RWPE2 (cell line): ENCODE measurements at regions not wholly inside any gene's neighbourhood (a gene's known extent, or its start where the extent isn't known, plus 50 kb on each side); places are given as distances from the start of the nearest gene placed in this dataset.
A peak's percentile ranks its signal among the peaks of the same experiment; 100 is the strongest.

Experiments used
- ATAC-seq: fragments of 200-7000 bp; cut with Tn5 transposase; 3 replicates; pipeline ENCODE4 v1.9.1; 2021; ENCODE audit warnings: low read depth
- DNase-seq: peaks from one replicate; pipeline ENCODE4 v3.0.0-alpha.2; 2020; ENCODE audit warnings: low spot score
- H3K27ac ChIP-seq: fragments of 450-650 bp; 2 replicates; pipeline ENCODE4 v1.5.1; 2017; ENCODE audit warnings: mild to moderate bottlenecking; ENCODE audit not compliant: poor library complexity, severe bottlenecking
- H3K27me3 ChIP-seq: fragments of 250-450 bp; sonication (Bioruptor Pico); 2 replicates; pipeline ENCODE4 v1.5.1; 2021; ENCODE audit warnings: mild to moderate bottlenecking, moderate library complexity; ENCODE audit not compliant: insufficient read depth, poor library complexity, severe bottlenecking
- H3K36me3 ChIP-seq: fragments of 250-450 bp; sonication (Bioruptor Pico); 2 replicates; pipeline ENCODE4 v1.5.1; 2020; ENCODE audit warnings: low read depth, mild to moderate bottlenecking, moderate library complexity
- H3K4me1 ChIP-seq: fragments of 250-450 bp; sonication (Bioruptor Pico); 2 replicates; pipeline ENCODE4 v1.5.1; 2021; ENCODE audit warnings: mild to moderate bottlenecking, moderate library complexity; ENCODE audit not compliant: insufficient read depth, poor library complexity, severe bottlenecking
- H3K4me3 ChIP-seq: fragments of 250-450 bp; sonication (Bioruptor Pico); 2 replicates; pipeline ENCODE4 v1.5.1; 2021; ENCODE audit warnings: mild to moderate bottlenecking, moderate library complexity; ENCODE audit not compliant: severe bottlenecking
- H3K9me3 ChIP-seq: fragments of 250-450 bp; sonication (Bioruptor Pico); 2 replicates; pipeline ENCODE4 v1.5.1; 2021; ENCODE audit warnings: mild to moderate bottlenecking, moderate library complexity; ENCODE audit not compliant: severe bottlenecking
- CTCF ChIP-seq: fragments of 450-650 bp; IDR thresholded peaks from one replicate; pipeline ENCODE4 v1.5.1; 2017; ENCODE audit warnings: mild to moderate bottlenecking, moderate library complexity; ENCODE audit not compliant: poor library complexity, severe bottlenecking

GRCh38 chr2:72014831-72015230, 132.8 kb downstream of the CYP26B1 start:
- DNase-seq (no peak), ATAC-seq (no peak)
- Histone ChIP-seq H3K27me3 (no peaks in the 10 kb centered on the region), H3K36me3 (no peaks in the 10 kb centered on the region), H3K4me1 (no peaks in the 10 kb centered on the region), H3K9me3 (no peaks in the 10 kb centered on the region), H3K4me3 (no peak overlapping the region), H3K27ac (no peak overlapping the region)
- no peak for TF ChIP-seq CTCF

GRCh38 chr2:72013726-72014125, 133.9 kb downstream of the CYP26B1 start:
- ATAC-seq = no peak
- no peak for TF ChIP-seq CTCF
- Histone ChIP-seq H3K27ac (no peak overlapping the region), H3K4me3 (no peak overlapping the region), H3K36me3 (no peaks in the 10 kb centered on the region), H3K27me3 (no peaks in the 10 kb centered on the region), H3K4me1 (peaks cover 3% of the 10 kb centered on the region), H3K9me3 (no peaks in the 10 kb centered on the region)
- DNase-seq = peak; percentile 15

- Histone ChIP-seq H3K9me3 (no peaks in the 10 kb centered on the region), H3K27me3 (no peaks in the 10 kb centered on the region), H3K4me1 (peaks cover 8% of the 10 kb centered on the region), H3K4me3 (no peak overlapping the region), H3K36me3 (no peaks in the 10 kb centered on the region), H3K27ac (no peak overlapping the region)
- ATAC-seq = 0 out of 3 replicates have a peak, but pooled peaks have one; percentile 19
- peak; percentile 38 for DNase-seq
- no peak for TF ChIP-seq CTCF
Measured at GRCh38 chr2:72012886-72013574, 134.6 kb downstream of the CYP26B1 start.

GRCh38 chr2:72011791-72012190, 135.9 kb downstream of the CYP26B1 start:
- H3K27me3 ChIP-seq = no peaks in the 10 kb centered on the region
- no peaks in the 10 kb centered on the region for H3K36me3 ChIP-seq
- DNase-seq (no peak), ATAC-seq (no peak)
- peaks cover 8% of the 10 kb centered on the region for H3K4me1 ChIP-seq
- H3K4me3 ChIP-seq = no peak overlapping the region
- TF ChIP-seq CTCF = no peak
- H3K9me3 ChIP-seq = no peaks in the 10 kb centered on the region
- H3K27ac ChIP-seq = no peak overlapping the region

- H3K36me3 ChIP-seq = no peaks in the 10 kb centered on the region
- peaks cover 8% of the 10 kb centered on the region for H3K4me1 ChIP-seq
- DNase-seq (no peak), ATAC-seq (no peak)
- no peak overlapping the region for H3K27ac ChIP-seq
- no peak overlapping the region for H3K4me3 ChIP-seq
- no peak for TF ChIP-seq CTCF
- no peaks in the 10 kb centered on the region for H3K27me3 ChIP-seq
- no peaks in the 10 kb centered on the region for H3K9me3 ChIP-seq
Measured at GRCh38 chr2:72011370-72011689, 136.3 kb downstream of the CYP26B1 start.
